ENCODE measurements at regions not wholly inside any gene's neighbourhood (a gene's known extent, or its start where the extent isn't known, plus 50 kb on each side); places are given as distances from the start of the nearest gene placed in this dataset.

GRCh38 chr13:76720821-76721220 is 165.4 kb downstream of the KCTD12 start:
- 88 to 100% methylated on average over 1 of the region's 1 CpG for WGBS, 2 donors
- Histone ChIP-seq H3K27ac (no peak overlapping the region), H3K36me3 (ENCODE audit: low read depth, missing control alignments) (no peaks in the 10 kb centered on the region)

GRCh38 chr13:76720416-76720815 is 165.8 kb downstream of the KCTD12 start:
- Histone ChIP-seq H3K9me3 (no peaks in the 10 kb centered on the region), H3K27ac (no peak overlapping the region), H3K27me3 (no peaks in the 10 kb centered on the region), H3K4me3 (no peak overlapping the region), H3K4me1 (peaks cover 46% of the 10 kb centered on the region), H3K36me3 (ENCODE audit: low read depth, missing control alignments) (no peaks in the 10 kb centered on the region)
- intact Hi-C loops (cut with DNase I; ENCODE audit: low total_unique reads), result no loop called here
- 89 to 100% methylated on average over 1 of the region's 1 CpG for WGBS, 2 donors
- TF ChIP-seq CTCF (IDR thresholded peaks at IDR 0.05) (no peak), POLR2A (IDR thresholded peaks at IDR 0.05) (no peak)
- no peak for DNase-seq

More at GRCh38 chr13:76720821-76721220, 165.4 kb downstream of the KCTD12 start:
- H3K4me3 ChIP-seq, result no peak overlapping the region
- no peak for TF ChIP-seq POLR2A (IDR thresholded peaks at IDR 0.05)
- TF ChIP-seq CTCF (IDR thresholded peaks at IDR 0.05), result no peak
- DNase-seq, result no peak
- intact Hi-C loops (cut with DNase I; ENCODE audit: low total_unique reads), result no loop called here
- no peaks in the 10 kb centered on the region for H3K9me3 ChIP-seq
- no peaks in the 10 kb centered on the region for H3K27me3 ChIP-seq
- H3K4me1 ChIP-seq, result peaks cover 42% of the 10 kb centered on the region

- no peaks in the 10 kb centered on the region for H3K36me3 ChIP-seq (ENCODE audit: low read depth, missing control alignments)
- no peaks in the 10 kb centered on the region for H3K9me3 ChIP-seq
- peaks cover 48% of the 10 kb centered on the region for H3K4me1 ChIP-seq
- WGBS, 2 donors, result 94 to 96% methylated on average over 2 of the region's 2 CpGs
- no peak for DNase-seq
- TF ChIP-seq POLR2A (IDR thresholded peaks at IDR 0.05), result no peak
- no peak for TF ChIP-seq CTCF (IDR thresholded peaks at IDR 0.05)
- H3K4me3 ChIP-seq, result no peak overlapping the region
- no peaks in the 10 kb centered on the region for H3K27me3 ChIP-seq
- no peak overlapping the region for H3K27ac ChIP-seq
- intact Hi-C loops (cut with DNase I; ENCODE audit: low total_unique reads), result no loop called here
Measured at GRCh38 chr13:76719955-76720354, 166.2 kb downstream of the KCTD12 start.

GRCh38 chr13:76717092-76717491 is 169.1 kb downstream of the KCTD12 start:
- intact Hi-C loops (cut with DNase I; ENCODE audit: low total_unique reads), result no loop called here
- no peaks in the 10 kb centered on the region for H3K36me3 ChIP-seq (ENCODE audit: low read depth, missing control alignments)
- DNase-seq, result no peak
- no peaks in the 10 kb centered on the region for H3K27me3 ChIP-seq
- 53 to 69% methylated on average over 1 of the region's 1 CpG for WGBS, 2 donors
- no peak overlapping the region for H3K4me3 ChIP-seq
- no peaks in the 10 kb centered on the region for H3K9me3 ChIP-seq
- H3K4me1 ChIP-seq, result peaks cover 23% of the 10 kb centered on the region
- H3K27ac ChIP-seq, result no peak overlapping the region
- TF ChIP-seq POLR2A (IDR thresholded peaks at IDR 0.05) (no peak), CTCF (IDR thresholded peaks at IDR 0.05) (no peak)

- no peak for DNase-seq
- no peaks in the 10 kb centered on the region for H3K9me3 ChIP-seq
- peaks cover 36% of the 10 kb centered on the region for H3K4me1 ChIP-seq
- no peaks in the 10 kb centered on the region for H3K27me3 ChIP-seq
- intact Hi-C loops (cut with DNase I; ENCODE audit: low total_unique reads), result no loop called here
- no peak overlapping the region for H3K4me3 ChIP-seq
- TF ChIP-seq CTCF (IDR thresholded peaks at IDR 0.05), result no peak
- no peak for TF ChIP-seq POLR2A (IDR thresholded peaks at IDR 0.05)
- 58 to 59% methylated on average over 5 of the region's 5 CpGs for WGBS, 2 donors
- H3K27ac ChIP-seq, result no peak overlapping the region
- H3K36me3 ChIP-seq (ENCODE audit: low read depth, missing control alignments), result no peaks in the 10 kb centered on the region
Measured at GRCh38 chr13:76715621-76716020, 170.6 kb downstream of the KCTD12 start.

Data from testis (tissue), 2 donors.